Kidney (tissue), 13 donors: ENCODE measurements at regions not wholly inside any gene's neighbourhood (a gene's known extent, or its start where the extent isn't known, plus 50 kb on each side); places are given as distances from the start of the nearest gene placed in this dataset.

Experiments used
- DNase-seq, 5 donors: peaks; one replicate each; pipeline ENCODE4 v3.0.0-alpha.2; 2013 to 2020
- FAIRE-seq: peaks from 2 replicates; lab custom pipeline; 2012; peaks lifted over from hg19 to GRCh38; lab: Jason Lieb, UNC
- H3K27ac ChIP-seq, 2 donors: one replicate each; pipeline ENCODE4 v1.7.0; 2013; ENCODE audit warnings: low read depth in 2 of 2, low read length in 2 of 2, inconsistent platforms in 1 of 2
- H3K27me3 ChIP-seq: one replicate; pipeline ENCODE4 v1.7.1; 2013; ENCODE audit warnings: low read length, inconsistent platforms; ENCODE audit not compliant: control insufficient read depth, insufficient read depth
- H3K36me3 ChIP-seq, 3 donors: one replicate each; pipeline versions ENCODE4 v1.7.0 to v1.7.1; 2013; ENCODE audit warnings: low read length in 3 of 3, control low read depth in 1 of 3, inconsistent platforms in 1 of 3; ENCODE audit not compliant: insufficient read depth in 3 of 3, control insufficient read depth in 2 of 3
- H3K4me1 ChIP-seq, 3 donors: one replicate each; pipeline versions ENCODE4 v1.7.0 to v1.7.1; 2013; ENCODE audit warnings: low read length in 3 of 3, inconsistent platforms in 1 of 3, low read depth in 1 of 3; ENCODE audit not compliant: control insufficient read depth in 2 of 3, insufficient read depth in 2 of 3
- H3K4me3 ChIP-seq, 3 donors: one replicate each; pipeline versions ENCODE4 v1.7.0 to v1.8.1; 2013; ENCODE audit warnings: low read length in 3 of 3, control low read depth in 1 of 3, inconsistent platforms in 1 of 3
- H3K9ac ChIP-seq, 3 donors: one replicate each; pipeline versions ENCODE4 v1.7.0 to v1.7.1; 2013; ENCODE audit warnings: low read length in 3 of 3, control low read depth in 1 of 3, inconsistent platforms in 1 of 3
- H3K9me3 ChIP-seq, 3 donors: one replicate each; pipeline versions ENCODE4 v1.7.0 to v1.7.1; 2013; ENCODE audit warnings: low read length in 3 of 3, control low read depth in 1 of 3, inconsistent platforms in 1 of 3; ENCODE audit not compliant: control insufficient read depth in 2 of 3, insufficient read depth in 1 of 3
- intact Hi-C: fragments of 100-400 bp; cut with DNase I; formaldehyde crosslinking; loops from one replicate; pipeline ENCODE4 v1.11.1; 2022
- TF ChIP-seq, protein P1 (sequence below): IDR thresholded peaks from 3 replicates; pipeline ENCODE4 v1.5.1; 2012; ENCODE audit warnings: mild to moderate bottlenecking, moderate library complexity, borderline replicate concordance; ENCODE audit not compliant: insufficient read depth; ENCODE audit errors: extremely low read depth
- donor health status: control.
- donor health status: control.
- donor health status: control.
- donor health status: control.
- donor health status: control.
- donor health status: DM: yes; HTN: yes; CAD: no.
- donor health status: Normal renal cell carcinoma (clear cell type).

DNA sequence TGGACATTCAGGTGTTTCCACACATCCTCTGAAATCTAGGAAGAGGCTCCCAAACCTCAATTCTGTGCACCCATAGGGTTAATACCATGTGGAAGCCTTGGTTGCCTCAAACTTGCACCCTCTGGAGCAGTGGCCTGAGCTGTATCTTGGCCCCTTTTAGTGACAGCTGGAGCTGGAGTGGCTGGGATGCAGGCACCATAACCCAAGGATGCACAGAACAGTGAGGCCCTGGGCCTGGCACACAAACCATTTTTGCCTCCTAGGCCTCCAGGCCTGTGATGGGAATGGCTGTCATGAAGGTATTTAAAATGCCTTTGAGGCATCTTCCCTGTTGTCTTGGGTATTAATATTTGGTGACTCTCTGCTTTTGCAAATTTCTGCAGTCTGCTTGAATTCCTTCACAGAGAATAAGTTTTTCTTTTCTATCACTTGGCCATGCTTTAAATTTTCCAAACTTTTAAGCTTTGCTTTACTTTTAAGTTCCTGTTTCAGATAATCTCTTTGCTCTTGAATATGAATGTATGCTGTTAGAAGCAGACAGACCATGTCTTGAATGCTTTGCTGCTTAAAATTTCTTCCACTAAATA lies 1594.5 kb upstream of the PCDH20 start:
- Histone ChIP-seq H3K9ac (no peak overlapping the region), H3K4me1 (no peaks in the 10 kb centered on the region), H3K4me3 (no peak overlapping the region), H3K27ac (no peak overlapping the region), H3K36me3 (no peaks in the 10 kb centered on the region), H3K27me3 (no peaks in the 10 kb centered on the region), H3K9me3 (peaks cover 0 to 8% (median 3%) of the 10 kb centered on the region in 3 donors)
- DNase-seq (no peak), FAIRE-seq (no peak)
- TF ChIP-seq, protein P1, sequence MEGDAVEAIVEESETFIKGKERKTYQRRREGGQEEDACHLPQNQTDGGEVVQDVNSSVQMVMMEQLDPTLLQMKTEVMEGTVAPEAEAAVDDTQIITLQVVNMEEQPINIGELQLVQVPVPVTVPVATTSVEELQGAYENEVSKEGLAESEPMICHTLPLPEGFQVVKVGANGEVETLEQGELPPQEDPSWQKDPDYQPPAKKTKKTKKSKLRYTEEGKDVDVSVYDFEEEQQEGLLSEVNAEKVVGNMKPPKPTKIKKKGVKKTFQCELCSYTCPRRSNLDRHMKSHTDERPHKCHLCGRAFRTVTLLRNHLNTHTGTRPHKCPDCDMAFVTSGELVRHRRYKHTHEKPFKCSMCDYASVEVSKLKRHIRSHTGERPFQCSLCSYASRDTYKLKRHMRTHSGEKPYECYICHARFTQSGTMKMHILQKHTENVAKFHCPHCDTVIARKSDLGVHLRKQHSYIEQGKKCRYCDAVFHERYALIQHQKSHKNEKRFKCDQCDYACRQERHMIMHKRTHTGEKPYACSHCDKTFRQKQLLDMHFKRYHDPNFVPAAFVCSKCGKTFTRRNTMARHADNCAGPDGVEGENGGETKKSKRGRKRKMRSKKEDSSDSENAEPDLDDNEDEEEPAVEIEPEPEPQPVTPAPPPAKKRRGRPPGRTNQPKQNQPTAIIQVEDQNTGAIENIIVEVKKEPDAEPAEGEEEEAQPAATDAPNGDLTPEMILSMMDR, result no peak
- intact Hi-C loops, result no loop called here

DNA sequence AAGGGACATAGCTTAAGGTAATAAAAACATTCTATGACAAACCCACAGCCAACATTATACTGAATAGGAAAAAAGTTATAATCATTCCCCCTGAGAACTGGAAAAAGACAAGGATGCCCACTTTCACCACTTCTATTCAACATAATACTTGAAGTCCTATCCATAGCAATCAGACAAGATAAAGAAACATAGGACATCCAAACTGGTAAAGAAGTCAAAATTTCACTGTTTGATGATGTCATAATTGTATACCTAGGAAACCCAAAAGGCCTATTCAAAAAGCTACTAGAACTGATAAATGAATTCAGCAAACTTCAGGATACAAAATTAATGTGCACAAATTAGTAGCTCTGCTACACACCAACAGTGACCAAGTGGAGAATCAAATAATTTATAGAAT lies 1590.0 kb upstream of the PCDH20 start:
- Histone ChIP-seq H3K36me3 (no peaks in the 10 kb centered on the region), H3K9ac (no peak overlapping the region), H3K9me3 (peaks cover 0 to 17% (median 3%) of the 10 kb centered on the region in 3 donors), H3K4me1 (no peaks in the 10 kb centered on the region), H3K27ac (no peak overlapping the region), H3K27me3 (no peaks in the 10 kb centered on the region), H3K4me3 (no peak overlapping the region)
- TF ChIP-seq, protein P1, result no peak
- intact Hi-C loops, result no loop called here
- no peak for DNase-seq
- FAIRE-seq, result no peak

DNA sequence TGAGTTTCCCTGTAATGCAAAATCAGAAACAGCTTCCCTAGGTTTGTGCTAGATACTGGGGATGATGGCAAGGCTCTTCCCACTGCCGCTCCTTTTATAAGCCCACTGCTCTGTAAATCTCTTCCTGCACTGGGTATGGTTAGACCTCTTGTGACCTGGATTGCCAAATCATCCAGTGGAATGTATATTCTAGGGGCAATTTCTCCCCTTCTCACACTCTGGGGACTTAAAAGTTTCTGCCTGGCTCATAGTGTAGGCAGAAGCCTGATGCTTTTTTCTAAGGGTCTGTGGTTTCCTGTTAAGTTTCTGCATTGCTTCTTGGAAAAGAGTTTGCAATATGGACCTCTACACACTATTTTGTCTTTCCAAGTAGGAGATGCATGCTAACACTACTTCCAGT lies 1582.0 kb upstream of the PCDH20 start:
- no peak overlapping the region for H3K27ac ChIP-seq
- H3K36me3 ChIP-seq, result no peaks in the 10 kb centered on the region
- no peak overlapping the region for H3K4me3 ChIP-seq
- no peaks in the 10 kb centered on the region for H3K4me1 ChIP-seq
- no peak overlapping the region for H3K9ac ChIP-seq
- no peak for DNase-seq
- H3K27me3 ChIP-seq, result no peaks in the 10 kb centered on the region
- TF ChIP-seq, protein P1, result no peak
- intact Hi-C loops, result no loop called here
- peaks cover 0 to 5% (median 0%) of the 10 kb centered on the region in 3 donors for H3K9me3 ChIP-seq
- no peak for FAIRE-seq
